GM12801 (cell line): ENCODE measurements at regions not wholly inside any gene's neighbourhood (a gene's known extent, or its start where the extent isn't known, plus 50 kb on each side); places are given as distances from the start of the nearest gene placed in this dataset.

ENCODE experiments used
- TF ChIP-seq, protein P1 (sequence below): IDR thresholded peaks from one replicate; pipeline ENCODE4 v1.5.1; 2011; ENCODE audit warnings: control low read depth; ENCODE audit not compliant: insufficient read length; ENCODE audit errors: extremely low read depth

DNA sequence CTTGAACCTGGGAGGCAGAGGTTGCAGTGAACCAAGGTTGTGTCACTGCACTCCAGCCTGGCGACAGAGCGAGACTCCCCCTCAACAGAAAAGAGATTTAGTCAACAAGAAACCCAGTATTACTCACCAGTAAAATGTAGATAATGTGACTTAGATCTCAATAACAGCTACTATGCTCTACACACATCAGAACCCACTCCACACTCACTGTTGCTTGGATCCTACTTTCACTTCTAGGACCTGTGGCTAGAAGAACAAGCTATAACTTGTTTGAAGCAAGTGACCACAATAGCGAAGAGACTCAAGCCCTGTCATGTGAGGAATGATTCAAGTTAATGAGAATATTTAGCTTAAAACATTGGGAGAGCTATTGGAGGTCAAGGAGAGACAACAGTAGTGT lies 100.7 kb downstream of the ANXA2 start:
- TF ChIP-seq, protein P1, sequence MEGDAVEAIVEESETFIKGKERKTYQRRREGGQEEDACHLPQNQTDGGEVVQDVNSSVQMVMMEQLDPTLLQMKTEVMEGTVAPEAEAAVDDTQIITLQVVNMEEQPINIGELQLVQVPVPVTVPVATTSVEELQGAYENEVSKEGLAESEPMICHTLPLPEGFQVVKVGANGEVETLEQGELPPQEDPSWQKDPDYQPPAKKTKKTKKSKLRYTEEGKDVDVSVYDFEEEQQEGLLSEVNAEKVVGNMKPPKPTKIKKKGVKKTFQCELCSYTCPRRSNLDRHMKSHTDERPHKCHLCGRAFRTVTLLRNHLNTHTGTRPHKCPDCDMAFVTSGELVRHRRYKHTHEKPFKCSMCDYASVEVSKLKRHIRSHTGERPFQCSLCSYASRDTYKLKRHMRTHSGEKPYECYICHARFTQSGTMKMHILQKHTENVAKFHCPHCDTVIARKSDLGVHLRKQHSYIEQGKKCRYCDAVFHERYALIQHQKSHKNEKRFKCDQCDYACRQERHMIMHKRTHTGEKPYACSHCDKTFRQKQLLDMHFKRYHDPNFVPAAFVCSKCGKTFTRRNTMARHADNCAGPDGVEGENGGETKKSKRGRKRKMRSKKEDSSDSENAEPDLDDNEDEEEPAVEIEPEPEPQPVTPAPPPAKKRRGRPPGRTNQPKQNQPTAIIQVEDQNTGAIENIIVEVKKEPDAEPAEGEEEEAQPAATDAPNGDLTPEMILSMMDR = no peak
